GM12873 (cell line): ENCODE measurements at regions not wholly inside any gene's neighbourhood (a gene's known extent, or its start where the extent isn't known, plus 50 kb on each side); places are given as distances from the start of the nearest gene placed in this dataset.
A peak's percentile ranks its signal among the peaks of the same experiment; 100 is the strongest.

Experiments used
- TF ChIP-seq, protein P1 (sequence below): IDR thresholded peaks from 2 replicates; pipeline ENCODE4 v1.5.1; 2012; ENCODE audit warnings: low read depth, mild to moderate bottlenecking, moderate library complexity, low read length, control low read depth; ENCODE audit not compliant: insufficient read depth; ENCODE audit errors: missing control alignments

DNA sequence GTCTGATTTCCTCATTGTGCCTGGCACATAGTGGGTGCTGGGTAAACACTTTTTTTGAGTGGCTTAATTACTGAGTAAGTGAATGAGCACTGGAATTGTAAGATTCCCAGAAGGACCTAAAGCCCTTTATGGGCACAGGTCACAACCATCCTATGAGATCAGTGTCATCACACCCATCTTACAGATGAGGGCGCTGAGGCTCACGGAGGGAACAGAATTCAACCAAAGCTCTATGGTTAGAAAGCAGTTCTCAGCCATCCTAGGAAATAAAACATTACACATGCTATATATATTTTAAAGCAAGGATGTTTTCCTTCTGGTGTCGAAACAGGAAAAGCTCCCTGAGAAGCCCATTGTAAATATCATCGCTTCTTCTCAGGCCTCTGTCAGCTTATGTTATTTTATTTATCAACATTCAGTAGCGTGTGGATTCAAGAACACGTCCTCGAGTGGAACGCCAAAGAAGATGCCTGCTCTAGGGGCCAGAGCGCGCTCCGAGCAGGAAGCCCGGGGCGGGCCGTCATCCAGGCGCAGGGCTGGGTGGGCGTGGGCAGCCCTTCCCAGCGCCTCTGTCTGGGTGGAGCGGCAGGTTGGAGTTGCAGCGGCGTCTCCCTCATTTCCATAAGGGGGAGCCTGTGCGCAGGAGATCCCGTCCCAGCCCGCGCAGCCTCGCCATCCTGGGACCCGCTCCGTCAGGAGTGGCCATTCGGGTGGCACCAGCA, 155.8 kb upstream of the SMIM23 start:
- TF ChIP-seq, protein P1, sequence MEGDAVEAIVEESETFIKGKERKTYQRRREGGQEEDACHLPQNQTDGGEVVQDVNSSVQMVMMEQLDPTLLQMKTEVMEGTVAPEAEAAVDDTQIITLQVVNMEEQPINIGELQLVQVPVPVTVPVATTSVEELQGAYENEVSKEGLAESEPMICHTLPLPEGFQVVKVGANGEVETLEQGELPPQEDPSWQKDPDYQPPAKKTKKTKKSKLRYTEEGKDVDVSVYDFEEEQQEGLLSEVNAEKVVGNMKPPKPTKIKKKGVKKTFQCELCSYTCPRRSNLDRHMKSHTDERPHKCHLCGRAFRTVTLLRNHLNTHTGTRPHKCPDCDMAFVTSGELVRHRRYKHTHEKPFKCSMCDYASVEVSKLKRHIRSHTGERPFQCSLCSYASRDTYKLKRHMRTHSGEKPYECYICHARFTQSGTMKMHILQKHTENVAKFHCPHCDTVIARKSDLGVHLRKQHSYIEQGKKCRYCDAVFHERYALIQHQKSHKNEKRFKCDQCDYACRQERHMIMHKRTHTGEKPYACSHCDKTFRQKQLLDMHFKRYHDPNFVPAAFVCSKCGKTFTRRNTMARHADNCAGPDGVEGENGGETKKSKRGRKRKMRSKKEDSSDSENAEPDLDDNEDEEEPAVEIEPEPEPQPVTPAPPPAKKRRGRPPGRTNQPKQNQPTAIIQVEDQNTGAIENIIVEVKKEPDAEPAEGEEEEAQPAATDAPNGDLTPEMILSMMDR, result peak; percentile 28

DNA sequence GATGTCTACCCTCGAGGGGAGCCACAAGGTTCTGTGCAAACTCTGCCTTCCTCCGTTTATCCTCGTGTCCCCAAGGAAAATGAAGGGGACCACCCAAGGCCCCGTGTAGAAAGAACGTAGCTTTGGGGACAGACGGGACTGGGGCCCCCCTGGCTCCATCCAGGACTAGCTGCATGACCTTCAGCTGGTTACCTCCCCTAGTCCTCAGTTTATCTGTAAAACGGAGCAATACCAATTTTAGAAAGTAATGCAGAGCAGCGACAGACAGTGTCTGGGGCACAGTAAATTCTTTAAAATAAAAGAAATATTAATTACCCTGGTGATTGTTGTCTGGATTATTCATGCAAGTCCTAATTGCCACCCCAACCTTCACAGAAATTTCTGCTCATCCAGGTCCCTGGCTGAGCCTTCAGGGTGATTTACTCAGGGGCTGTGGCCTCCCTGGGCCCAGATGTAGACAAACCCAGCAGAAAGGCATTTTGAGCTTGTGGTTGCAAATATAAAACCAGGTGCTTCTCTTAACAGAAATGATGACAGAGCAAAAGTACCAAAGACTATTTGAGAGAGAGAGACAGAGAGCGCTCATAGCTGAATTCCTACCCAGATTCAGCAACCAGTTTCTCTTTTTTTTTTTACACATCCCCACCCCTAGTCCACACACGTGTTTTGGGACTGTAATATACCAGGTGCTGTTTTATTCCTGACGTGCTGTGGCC, 155.1 kb upstream of the SMIM23 start:
- TF ChIP-seq, protein P1, result no peak

GRCh38 chr5:171632616-171633015, 153.0 kb upstream of the SMIM23 start:
- TF ChIP-seq, protein P1, result no peak

- TF ChIP-seq, protein P1, result no peak
Observed at GRCh38 chr5:171633776-171634470, 151.7 kb upstream of the SMIM23 start.

DNA sequence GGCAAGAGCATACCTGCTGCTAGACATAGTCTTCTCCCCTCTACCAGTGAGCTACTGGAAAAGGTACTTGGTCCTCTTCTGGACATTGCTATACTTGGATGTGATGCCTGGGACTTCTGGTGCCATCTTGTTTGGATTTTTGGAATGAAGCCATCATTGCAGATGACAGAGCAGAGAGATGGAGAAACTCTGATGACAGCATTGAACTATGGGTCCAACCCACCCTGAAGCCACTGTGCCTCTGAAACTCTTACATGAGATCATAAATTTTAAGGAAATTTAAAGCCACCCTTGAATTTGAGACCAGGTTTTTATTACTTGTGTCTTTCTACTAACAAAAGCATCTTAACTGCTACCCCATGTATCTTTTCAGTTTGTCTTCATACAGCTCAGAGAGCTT, 151.1 kb upstream of the SMIM23 start:
- TF ChIP-seq, protein P1, result no peak

- TF ChIP-seq, protein P1, result no peak
Observed at GRCh38 chr5:171635028-171635427, 150.6 kb upstream of the SMIM23 start.

DNA sequence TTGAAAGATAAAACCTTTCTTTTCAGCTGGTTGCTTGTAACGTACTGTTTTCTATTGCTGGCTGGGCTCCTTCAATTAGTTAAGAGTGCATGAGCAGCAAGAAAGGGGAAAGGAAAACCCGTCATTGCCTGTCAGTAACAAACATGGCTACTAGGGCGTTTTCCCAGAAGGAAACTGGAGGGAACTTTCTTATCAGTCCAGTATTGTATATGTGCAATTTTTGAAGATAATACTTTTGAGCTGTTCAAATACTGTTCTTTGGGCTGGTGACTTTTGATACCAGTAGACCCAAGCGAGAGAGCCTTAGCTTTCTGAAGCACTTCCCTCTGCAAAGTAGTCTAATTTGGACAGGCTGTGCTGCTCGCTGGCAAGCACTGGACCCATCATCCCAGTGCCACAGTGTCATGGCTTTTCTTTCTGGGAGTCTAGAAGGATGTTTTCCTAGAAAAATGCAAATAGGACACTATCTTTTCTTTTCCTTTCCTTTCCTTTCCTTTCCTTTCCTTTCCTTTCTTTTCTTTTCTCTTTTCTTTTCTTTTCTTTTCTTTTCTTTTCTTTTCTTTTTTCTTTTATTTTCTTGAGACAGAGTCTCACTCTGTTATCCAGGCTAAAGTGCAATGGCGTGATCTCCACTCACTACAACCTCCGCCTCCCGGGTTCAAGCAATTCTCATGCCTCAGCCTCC, 149.9 kb upstream of the SMIM23 start:
- TF ChIP-seq, protein P1, result no peak
